Small intestine (tissue), 7 donors: ENCODE measurements at regions not wholly inside any gene's neighbourhood (a gene's known extent, or its start where the extent isn't known, plus 50 kb on each side); places are given as distances from the start of the nearest gene placed in this dataset.

Experiments used
- DNase-seq, 2 donors: peaks; one replicate each; pipeline versions ENCODE4 v3.0.0 to v3.0.0-alpha.2; 2013
- FAIRE-seq: peaks from 2 replicates; lab custom pipeline; 2012; peaks lifted over from hg19 to GRCh38; lab: Jason Lieb, UNC
- H3K27ac ChIP-seq, 3 donors: one replicate each; pipeline ENCODE4 v1.5.1; 2013; ENCODE audit warnings: low read length in 2 of 3, mild to moderate bottlenecking in 2 of 3, control low read depth in 1 of 3, inconsistent platforms in 1 of 3, low read depth in 1 of 3, moderate library complexity in 1 of 3
- H3K27me3 ChIP-seq, 3 donors: one replicate each; pipeline ENCODE4 v1.6.1; 2013; ENCODE audit warnings: low read length in 3 of 3, inconsistent platforms in 1 of 3; ENCODE audit not compliant: control insufficient read depth in 3 of 3, insufficient read depth in 3 of 3
- H3K36me3 ChIP-seq, 3 donors: one replicate each; pipeline ENCODE4 v1.6.1; 2013; ENCODE audit warnings: low read length in 3 of 3, inconsistent platforms in 1 of 3, low read depth in 1 of 3, mild to moderate bottlenecking in 1 of 3, moderate library complexity in 1 of 3; ENCODE audit not compliant: control insufficient read depth in 3 of 3, insufficient read depth in 2 of 3
- H3K4me1 ChIP-seq, 3 donors: one replicate each; pipeline ENCODE4 v1.6.1; 2013; ENCODE audit warnings: low read length in 2 of 3, inconsistent platforms in 1 of 3, low read depth in 1 of 3, mild to moderate bottlenecking in 1 of 3, moderate library complexity in 1 of 3; ENCODE audit not compliant: control insufficient read depth in 3 of 3, insufficient read depth in 2 of 3
- H3K4me3 ChIP-seq, 3 donors: one replicate each; pipeline ENCODE4 v1.5.1; 2013; ENCODE audit warnings: low read length in 3 of 3, control low read depth in 1 of 3, inconsistent platforms in 1 of 3, low read depth in 1 of 3, mild to moderate bottlenecking in 1 of 3, moderate library complexity in 1 of 3
- H3K9me3 ChIP-seq, 2 donors: one replicate each; pipeline ENCODE4 v1.6.1; 2013; ENCODE audit warnings: low read depth in 1 of 2, low read length in 1 of 2; ENCODE audit not compliant: control insufficient read depth in 2 of 2, insufficient read depth in 1 of 2
- WGBS, 3 donors: extraction: QIAGEN DNeasy Blood & Tissue Kit; methylation state at CpG; one replicate each; pipeline ENCODE4 v1.1.7; 2013; 5-methylcytosine and 5-hydroxymethylcytosine counted together
- donor health status: healthy with polysubstance abuse.
- donor health status: control.
- donor health status: control.
- donor health status: Bipolar disorder and iron deficiency.
- donor health status: healthy.

GRCh38 chr18:77548790-77549420 is 299.3 kb downstream of the GALR1 start:
- FAIRE-seq: no peak
- WGBS, 3 donors: 74 to 81% (median 77%) methylated on average over 8 of the region's 8 CpGs
- no peaks in the 10 kb centered on the region for H3K9me3 ChIP-seq

DNA sequence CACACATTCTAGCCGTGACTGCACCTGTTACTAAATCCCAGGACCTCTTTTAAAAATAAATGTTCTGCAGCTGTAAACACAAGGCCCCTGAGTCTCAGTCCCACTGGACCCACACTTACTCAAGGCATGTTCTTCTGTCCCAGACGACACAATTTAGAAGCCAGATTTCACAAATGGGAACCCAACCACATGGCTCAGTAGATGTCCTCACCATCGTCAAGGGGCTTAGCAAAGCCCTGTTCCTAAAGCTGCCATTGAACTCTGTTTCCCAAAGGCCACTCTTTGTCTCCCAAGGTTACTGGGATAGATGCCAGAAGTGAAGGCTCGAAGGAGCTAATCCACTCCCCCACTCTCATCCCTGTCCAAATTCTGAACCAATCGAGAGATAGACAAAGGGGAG is 301.0 kb downstream of the GALR1 start:
- no peak for FAIRE-seq

More at GRCh38 chr18:77548790-77549420, 299.3 kb downstream of the GALR1 start:
- H3K27ac ChIP-seq: no peak overlapping the region
- H3K4me3 ChIP-seq: no peak overlapping the region
- no peaks in the 10 kb centered on the region for H3K36me3 ChIP-seq
- no peak for DNase-seq
- no peaks in the 10 kb centered on the region for H3K27me3 ChIP-seq
- peaks cover 0 to 5% (median 0%) of the 10 kb centered on the region in 3 donors for H3K4me1 ChIP-seq

DNA sequence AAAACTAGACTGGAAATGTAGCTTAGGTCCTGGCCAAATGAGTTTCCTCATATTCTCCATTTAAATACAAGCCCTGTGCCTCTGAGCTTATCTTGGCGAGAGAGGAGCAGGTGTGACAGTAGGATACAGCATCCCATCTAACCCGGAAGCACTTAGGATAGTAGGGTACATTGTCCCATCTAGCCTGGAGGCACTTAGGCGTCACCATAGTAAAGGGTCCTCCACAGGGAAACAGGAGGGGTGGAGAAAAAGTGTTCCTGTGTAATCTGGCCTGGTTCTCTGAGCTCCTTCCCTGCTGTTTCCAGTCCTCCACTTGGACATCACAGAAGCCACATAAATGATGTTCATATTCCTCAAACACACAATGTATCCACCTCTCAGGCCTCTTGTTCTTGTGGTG is 301.4 kb downstream of the GALR1 start:
- WGBS, 3 donors: 77 to 86% (median 81%) methylated on average over 3 of the region's 3 CpGs
- H3K36me3 ChIP-seq: no peaks in the 10 kb centered on the region
- H3K27me3 ChIP-seq: no peaks in the 10 kb centered on the region
- FAIRE-seq (no peak), DNase-seq (no peak)
- H3K4me1 ChIP-seq: peaks cover 0 to 5% (median 0%) of the 10 kb centered on the region in 3 donors
- no peaks in the 10 kb centered on the region for H3K9me3 ChIP-seq
- H3K27ac ChIP-seq: no peak overlapping the region
- H3K4me3 ChIP-seq: no peak overlapping the region

More for the DNA sequence above, 301.0 kb downstream of the GALR1 start:
- H3K27me3 ChIP-seq: no peaks in the 10 kb centered on the region
- H3K4me3 ChIP-seq: no peak overlapping the region
- H3K36me3 ChIP-seq: no peaks in the 10 kb centered on the region
- H3K4me1 ChIP-seq: peaks cover 0 to 5% (median 0%) of the 10 kb centered on the region in 3 donors
- no peaks in the 10 kb centered on the region for H3K9me3 ChIP-seq
- H3K27ac ChIP-seq: no peak overlapping the region
- no peak for DNase-seq
- WGBS, 3 donors: 71 to 83% (median 77%) methylated on average over 5 of the region's 5 CpGs

DNA sequence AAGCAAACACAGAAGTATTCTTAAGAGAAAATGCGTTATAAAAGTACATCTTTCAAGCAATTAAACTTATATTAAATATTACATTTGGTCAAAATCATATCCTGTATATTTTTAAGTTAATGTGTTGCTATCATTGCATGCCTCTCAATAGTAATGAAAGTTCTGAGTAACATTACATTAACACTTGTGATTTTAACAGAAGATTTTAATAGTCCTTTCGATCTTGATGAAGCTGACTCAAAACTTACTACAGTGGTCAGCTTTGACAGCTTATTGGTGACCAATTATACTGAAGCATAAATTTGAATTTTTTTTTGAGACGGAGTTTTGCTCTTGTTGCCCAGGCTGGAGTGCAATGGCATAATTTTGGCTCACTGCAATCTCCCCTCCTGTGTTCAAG is 303.3 kb downstream of the GALR1 start:
- 79 to 83% (median 81%) methylated on average over 3 of the region's 3 CpGs for WGBS, 3 donors
- Histone ChIP-seq H3K9me3 (no peaks in the 10 kb centered on the region), H3K27me3 (no peaks in the 10 kb centered on the region), H3K36me3 (no peaks in the 10 kb centered on the region), H3K27ac (no peak overlapping the region), H3K4me3 (no peak overlapping the region), H3K4me1 (no peaks in the 10 kb centered on the region)
- FAIRE-seq (no peak), DNase-seq (no peak)

- no peak for FAIRE-seq
These were observed 304.4 kb downstream of the GALR1 start for GRCh38 chr18:77554061-77554460.

DNA sequence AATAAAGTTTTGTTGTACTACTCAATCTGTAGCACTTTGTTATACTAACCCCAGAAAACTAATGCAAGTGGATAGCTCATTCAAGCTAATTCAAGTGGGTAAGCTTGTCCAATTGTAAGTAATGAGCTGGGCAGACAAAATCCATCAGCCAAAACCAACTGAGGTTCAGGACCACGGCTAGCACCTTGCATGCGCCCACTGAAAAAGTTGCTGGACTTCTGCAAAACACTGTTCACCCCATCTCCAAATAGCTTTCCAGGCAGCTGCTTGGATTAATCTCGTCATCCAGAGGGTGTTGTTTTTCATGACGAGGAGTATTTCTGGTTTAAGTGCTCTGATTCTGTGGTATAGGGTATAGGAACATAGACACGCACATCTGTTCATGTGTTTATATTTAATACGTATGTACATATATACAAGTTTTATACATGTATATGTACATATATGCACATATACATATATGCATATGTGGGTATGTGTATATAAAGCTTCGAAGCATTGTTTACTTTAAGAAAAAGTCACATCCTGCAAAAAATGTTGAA is 307.5 kb downstream of the GALR1 start:
- Histone ChIP-seq H3K27me3 (no peaks in the 10 kb centered on the region), H3K4me3 (no peak overlapping the region), H3K4me1 (no peaks in the 10 kb centered on the region), H3K9me3 (no peaks in the 10 kb centered on the region), H3K36me3 (no peaks in the 10 kb centered on the region), H3K27ac (no peak overlapping the region)
- DNase-seq: no peak
- WGBS, 3 donors: 50 to 63% (median 56%) methylated on average over 7 of the region's 7 CpGs
- FAIRE-seq: no peak

More at GRCh38 chr18:77554061-77554460, 304.4 kb downstream of the GALR1 start:
- DNase-seq: no peak
- Histone ChIP-seq H3K36me3 (no peaks in the 10 kb centered on the region), H3K9me3 (no peaks in the 10 kb centered on the region), H3K27ac (no peak overlapping the region), H3K4me1 (no peaks in the 10 kb centered on the region), H3K27me3 (no peaks in the 10 kb centered on the region), H3K4me3 (no peak overlapping the region)
- WGBS, 3 donors: 75 to 85% (median 83%) methylated on average over 5 of the region's 5 CpGs

GRCh38 chr18:77559274-77559910 is 309.7 kb downstream of the GALR1 start:
- Histone ChIP-seq H3K4me3 (no peak overlapping the region), H3K36me3 (no peaks in the 10 kb centered on the region), H3K4me1 (no peaks in the 10 kb centered on the region), H3K27me3 (no peaks in the 10 kb centered on the region), H3K9me3 (no peaks in the 10 kb centered on the region), H3K27ac (no peak overlapping the region)
- FAIRE-seq (no peak), DNase-seq (no peak)
- WGBS, 3 donors: 67 to 76% (median 69%) methylated on average over 6 of the region's 6 CpGs

DNA sequence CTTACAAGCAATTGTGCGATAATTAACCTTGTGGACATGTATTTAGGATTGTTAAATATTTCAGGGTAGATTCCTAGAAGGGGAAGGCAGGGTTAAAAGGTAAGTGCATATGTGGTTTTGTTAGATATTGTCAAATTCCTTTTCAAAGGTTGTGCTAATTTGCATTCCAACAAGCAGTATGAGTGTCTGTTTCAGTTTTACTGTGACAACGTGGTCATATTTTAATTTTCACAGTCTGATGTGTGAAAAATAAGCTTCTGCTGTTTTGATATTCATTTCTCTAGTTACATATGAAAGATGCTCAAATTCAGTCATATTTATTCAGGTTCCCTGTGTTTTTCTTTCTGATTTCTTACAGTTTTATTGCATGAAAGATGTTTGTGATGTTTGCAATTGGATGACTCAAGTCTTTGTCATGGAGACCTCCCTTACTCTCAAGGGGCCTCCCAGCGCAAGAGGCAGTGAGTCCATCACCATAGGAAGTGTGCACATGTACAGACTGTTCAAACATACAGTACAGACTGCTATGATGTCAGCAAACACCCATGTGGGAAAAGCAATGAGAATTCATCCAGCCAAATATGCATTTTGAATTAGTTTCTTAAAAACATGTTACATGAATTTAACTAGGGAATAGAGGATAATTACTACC is 310.8 kb downstream of the GALR1 start:
- no peak overlapping the region for H3K27ac ChIP-seq
- no peak overlapping the region for H3K4me3 ChIP-seq
- no peaks in the 10 kb centered on the region for H3K4me1 ChIP-seq
- FAIRE-seq (no peak), DNase-seq (no peak)
- no peaks in the 10 kb centered on the region for H3K27me3 ChIP-seq
- WGBS, 3 donors: 63 to 78% (median 70%) methylated on average over 3 of the region's 3 CpGs
- H3K36me3 ChIP-seq: no peaks in the 10 kb centered on the region
- H3K9me3 ChIP-seq: no peaks in the 10 kb centered on the region
